Aorta (tissue), 5 donors: ENCODE measurements at regions not wholly inside any gene's neighbourhood (a gene's known extent, or its start where the extent isn't known, plus 50 kb on each side); places are given as distances from the start of the nearest gene placed in this dataset.
"Not testable (repeated sequence)": the region's sequence is repeated elsewhere in the genome, so short reads cannot be mapped to it uniquely, and the experiment has no call there.

ENCODE experiments used
- ATAC-seq: fragments of 200-7000 bp; cut with Tn5 transposase; one replicate; pipeline ENCODE4 v1.9.1; 2022; ENCODE audit warnings: moderate library complexity; ENCODE audit not compliant: low FRiP score
- DNase-seq, 2 donors: peaks; one replicate each; pipeline ENCODE4 v3.0.0-alpha.2; 2020
- H3K27ac ChIP-seq, 2 donors: one replicate each; pipeline ENCODE4 v1.5.1; 2013; ENCODE audit warnings: low read length in 2 of 2, mild to moderate bottlenecking in 2 of 2, moderate library complexity in 2 of 2, control low read depth in 1 of 2, inconsistent platforms in 1 of 2, low read depth in 1 of 2
- H3K27me3 ChIP-seq, 2 donors: one replicate each; pipeline ENCODE4 v1.6.1; 2013; ENCODE audit warnings: control low read depth in 1 of 2, low read length in 1 of 2, mild to moderate bottlenecking in 1 of 2, moderate library complexity in 1 of 2; ENCODE audit not compliant: insufficient read depth in 2 of 2, control insufficient read depth in 1 of 2
- H3K36me3 ChIP-seq, 2 donors: one replicate each; pipeline ENCODE4 v1.6.1; 2013; ENCODE audit warnings: control low read depth in 1 of 2, low read length in 1 of 2, mild to moderate bottlenecking in 1 of 2; ENCODE audit not compliant: insufficient read depth in 2 of 2, control insufficient read depth in 1 of 2
- H3K4me1 ChIP-seq, 2 donors: one replicate each; pipeline ENCODE4 v1.6.1; 2013; ENCODE audit warnings: low read length in 2 of 2, control low read depth in 1 of 2, mild to moderate bottlenecking in 1 of 2, moderate library complexity in 1 of 2; ENCODE audit not compliant: insufficient read depth in 2 of 2, control insufficient read depth in 1 of 2
- H3K4me3 ChIP-seq, 2 donors: one replicate each; pipeline ENCODE4 v1.5.1; 2013; ENCODE audit warnings: low read length in 2 of 2, control low read depth in 1 of 2, mild to moderate bottlenecking in 1 of 2
- H3K9me3 ChIP-seq: one replicate; pipeline ENCODE4 v1.6.1; 2013; ENCODE audit warnings: mild to moderate bottlenecking, low read length; ENCODE audit not compliant: control insufficient read depth
- WGBS, 2 donors: extraction: QIAGEN DNeasy Blood & Tissue Kit; methylation state at CpG; one replicate each; pipeline ENCODE4 v1.1.7; 2013; 5-methylcytosine and 5-hydroxymethylcytosine counted together
- intact Hi-C, 2 donors: fragments of 100-400 bp; cut with DNase I; formaldehyde crosslinking; loops; one replicate each; pipeline versions ENCODE4 v1.14.2 to v1.15.0; 2022
- donor health status: healthy with polysubstance abuse.
- donor health status: Bipolar disorder and iron deficiency.
- donor health status: DM: no; HTN: no; CAD: no.
- donor health status: DM: no; HTN: no; CAD: no.
- donor health status: DM: yes; HTN: yes; CAD: no.

DNA sequence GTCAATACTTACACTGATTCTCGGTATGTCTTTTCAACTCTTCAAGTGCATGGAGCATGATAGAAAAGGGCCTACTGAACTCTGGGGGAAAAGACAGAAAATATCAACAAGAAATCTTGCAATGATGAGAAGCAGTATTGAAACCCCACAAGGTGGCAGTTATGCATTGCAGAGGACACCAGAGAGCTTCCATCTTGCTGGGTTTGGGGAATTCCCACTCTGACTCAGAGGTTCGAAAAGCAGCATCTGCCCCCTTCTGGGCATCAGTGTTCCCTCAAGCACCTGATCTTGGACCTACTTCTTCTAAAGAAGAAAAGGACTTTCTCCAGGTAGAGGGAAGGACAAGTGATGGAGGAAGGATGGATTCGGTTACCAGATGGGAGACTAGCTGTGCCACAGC lies 147.5 kb upstream of the OSBPL11 start:
- intact Hi-C loops, result not testable (repeated sequence)

DNA sequence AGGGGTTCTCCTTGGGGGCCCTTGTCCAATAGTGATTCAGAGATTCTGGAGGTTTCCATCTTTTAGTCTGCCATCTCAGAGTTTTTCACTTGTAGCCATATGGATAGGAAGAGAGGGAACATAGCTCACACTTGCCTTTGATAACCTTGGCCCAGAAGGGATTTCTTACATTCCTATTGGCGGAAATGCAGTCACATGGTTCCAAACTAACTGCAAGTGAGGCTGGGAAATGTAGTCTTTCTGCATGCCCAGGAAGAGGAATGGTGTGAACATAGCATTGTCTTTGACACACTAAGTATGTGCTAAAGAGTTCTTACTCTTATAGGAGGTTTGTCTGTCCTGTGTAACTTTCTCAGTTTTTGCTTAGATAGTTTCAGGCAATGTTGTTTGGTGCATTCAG lies 161.8 kb upstream of the OSBPL11 start:
- H3K27me3 ChIP-seq, H3K4me3 ChIP-seq, intact Hi-C loops, H3K36me3 ChIP-seq, H3K4me1 ChIP-seq, H3K27ac ChIP-seq, H3K9me3 ChIP-seq, ATAC-seq, DNase-seq: not testable (repeated sequence)
- WGBS, 2 donors, result 78% methylated on average over 1 of the region's 1 CpG

More for the DNA sequence above, 147.5 kb upstream of the OSBPL11 start:
- not testable (repeated sequence) for H3K4me3 ChIP-seq, ATAC-seq, DNase-seq, H3K36me3 ChIP-seq, H3K9me3 ChIP-seq, H3K27me3 ChIP-seq, H3K4me1 ChIP-seq, H3K27ac ChIP-seq
- WGBS, 2 donors, result 68% methylated on average over 2 of the region's 3 CpGs

DNA sequence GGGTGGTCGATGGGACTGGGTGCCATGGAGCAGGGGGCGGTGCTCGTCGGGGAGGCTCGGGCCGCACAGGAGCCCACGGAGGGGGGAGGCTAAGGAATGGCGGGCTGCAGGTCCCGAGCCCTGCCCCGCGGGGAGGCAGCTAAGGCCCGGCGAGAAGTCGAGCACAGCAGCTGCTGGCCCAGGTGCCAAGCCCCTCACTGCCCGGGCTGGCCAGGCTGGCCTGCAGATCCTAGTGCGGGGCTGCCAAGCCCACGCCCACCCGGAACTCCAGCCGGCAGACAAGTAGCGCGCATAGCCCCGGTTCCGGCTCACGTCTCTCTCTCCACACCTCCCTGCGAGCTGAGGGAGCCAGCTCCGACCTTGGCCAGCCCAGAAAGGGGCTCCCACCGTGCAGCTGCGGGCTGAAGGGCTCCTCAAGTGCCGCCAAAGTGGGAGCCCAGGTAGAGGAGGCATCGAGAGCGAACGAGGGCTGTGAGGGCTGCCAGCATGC lies 163.4 kb upstream of the OSBPL11 start:
- H3K9me3 ChIP-seq, intact Hi-C loops, H3K4me1 ChIP-seq, DNase-seq, ATAC-seq, H3K4me3 ChIP-seq, H3K27ac ChIP-seq, H3K36me3 ChIP-seq, H3K27me3 ChIP-seq: not testable (repeated sequence)
- 89 to 90% methylated on average over 26 to 32 of the region's 32 CpGs for WGBS, 2 donors

DNA sequence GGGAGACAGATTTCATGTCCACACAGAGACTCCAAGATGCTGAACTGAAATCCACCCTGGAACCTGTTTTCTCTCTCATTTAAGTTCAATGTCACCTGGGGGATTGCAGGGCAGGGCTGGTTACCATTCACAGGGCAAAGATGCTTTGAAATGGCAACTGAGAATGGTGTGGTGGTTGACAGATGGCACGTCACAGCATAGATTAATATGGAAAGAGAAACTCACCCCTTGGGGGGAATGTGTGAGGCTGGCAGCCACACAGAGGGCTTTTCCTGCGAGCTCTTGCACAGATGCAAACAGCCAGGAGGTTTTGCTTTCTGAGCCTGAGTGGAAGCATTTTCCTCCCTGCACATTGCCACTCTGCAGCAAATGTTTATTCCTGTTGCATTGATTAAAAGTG lies 167.3 kb upstream of the OSBPL11 start:
- intact Hi-C loops, DNase-seq, H3K4me1 ChIP-seq, H3K27me3 ChIP-seq, ATAC-seq, H3K9me3 ChIP-seq, H3K4me3 ChIP-seq, H3K36me3 ChIP-seq, H3K27ac ChIP-seq: not testable (repeated sequence)
- WGBS, 2 donors, result 62 to 63% methylated on average over 2 of the region's 2 CpGs

DNA sequence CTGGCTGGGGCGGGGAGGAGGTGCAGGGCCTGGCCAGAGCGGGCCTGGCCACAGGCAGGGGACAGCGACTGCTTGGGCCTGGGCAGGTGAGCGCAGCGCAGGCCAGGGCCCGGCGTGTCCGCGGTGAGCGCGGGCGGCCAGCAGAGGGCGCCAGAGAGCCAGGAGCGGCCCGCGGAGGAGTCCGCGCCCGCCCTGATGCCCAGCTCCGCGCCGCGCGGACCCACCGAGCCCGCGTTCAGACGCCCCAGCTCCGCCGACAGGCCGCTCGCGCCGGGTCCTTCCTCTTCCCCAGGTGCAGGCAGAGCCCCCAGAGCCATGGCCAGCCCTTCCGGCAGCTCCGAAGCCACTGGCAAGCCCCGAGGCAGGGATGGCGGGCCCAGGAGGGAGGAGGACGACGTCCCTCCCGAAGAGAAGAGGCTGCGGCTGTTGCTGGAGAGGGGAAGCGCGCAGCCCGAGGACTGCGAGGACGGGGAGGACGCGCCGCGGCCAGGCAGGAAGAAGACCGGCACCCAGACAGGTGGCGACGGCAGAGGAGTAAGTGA lies 171.1 kb upstream of the OSBPL11 start:
- H3K27me3 ChIP-seq, H3K4me1 ChIP-seq, H3K36me3 ChIP-seq, ATAC-seq, H3K27ac ChIP-seq, intact Hi-C loops, H3K9me3 ChIP-seq: not testable (repeated sequence)
- H3K4me3 ChIP-seq, result peak overlapping the region in 1 of 2 donors; percentile 11
- 0 to 1% methylated on average over 12 to 49 of the region's 54 CpGs for WGBS, 2 donors
- peak; percentile 48 to 87 for DNase-seq

DNA sequence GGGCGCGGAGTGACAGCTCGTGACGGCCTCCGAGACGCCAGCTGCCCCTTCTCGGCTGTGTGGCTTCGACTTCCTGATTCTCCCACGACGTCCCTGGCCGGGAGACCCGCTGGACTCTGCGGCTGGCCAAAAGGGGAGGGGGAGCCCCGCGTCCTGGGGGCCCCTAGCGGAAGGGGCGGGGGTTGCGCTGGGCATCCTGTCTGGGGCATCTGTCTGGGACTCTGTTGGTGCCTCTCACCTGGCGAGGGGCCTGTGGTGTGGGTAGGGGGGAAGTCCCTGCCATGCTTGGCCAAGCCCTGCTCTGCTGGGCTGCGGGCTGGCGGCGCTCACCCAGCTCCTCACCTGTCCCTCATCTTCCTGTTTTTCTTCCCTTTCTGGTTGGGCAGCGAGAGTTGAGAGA lies 171.6 kb upstream of the OSBPL11 start:
- H3K4me3 ChIP-seq, H3K27ac ChIP-seq, ATAC-seq, H3K27me3 ChIP-seq, H3K36me3 ChIP-seq, DNase-seq, intact Hi-C loops, H3K4me1 ChIP-seq, H3K9me3 ChIP-seq: not testable (repeated sequence)
- WGBS, 2 donors, result 16 to 22% methylated on average over 12 to 23 of the region's 23 CpGs

DNA sequence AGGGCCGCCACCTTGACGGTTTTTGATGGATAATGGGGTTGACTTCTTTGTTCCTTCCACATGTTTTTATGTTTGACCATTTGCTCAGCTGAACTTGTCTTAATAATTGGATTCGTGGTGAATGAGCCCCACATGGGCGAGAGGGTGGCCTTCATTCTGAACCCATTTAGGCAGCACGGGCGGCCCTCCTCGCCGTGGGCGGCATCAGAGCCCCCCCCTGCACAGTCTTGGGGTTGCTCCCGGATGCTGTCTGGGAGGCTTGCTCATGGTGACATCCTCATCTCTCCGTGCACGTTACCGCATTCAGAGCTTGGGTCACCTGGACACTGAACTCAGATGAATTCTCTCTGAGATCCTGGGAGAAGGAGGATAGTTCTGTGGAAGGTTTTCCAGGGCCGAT lies 172.3 kb upstream of the OSBPL11 start:
- WGBS, 2 donors, result 95 to 97% methylated on average over 14 of the region's 14 CpGs
- Histone ChIP-seq H3K36me3 (no peaks in the 10 kb centered on the region), H3K27me3 (no peaks in the 10 kb centered on the region), H3K9me3 (no peaks in the 10 kb centered on the region), H3K4me1 (no peaks in the 10 kb centered on the region), H3K4me3 (no peak overlapping the region), H3K27ac (no peak overlapping the region)
- DNase-seq (no peak), ATAC-seq (no peak)
- intact Hi-C loops, result no loop called here

DNA sequence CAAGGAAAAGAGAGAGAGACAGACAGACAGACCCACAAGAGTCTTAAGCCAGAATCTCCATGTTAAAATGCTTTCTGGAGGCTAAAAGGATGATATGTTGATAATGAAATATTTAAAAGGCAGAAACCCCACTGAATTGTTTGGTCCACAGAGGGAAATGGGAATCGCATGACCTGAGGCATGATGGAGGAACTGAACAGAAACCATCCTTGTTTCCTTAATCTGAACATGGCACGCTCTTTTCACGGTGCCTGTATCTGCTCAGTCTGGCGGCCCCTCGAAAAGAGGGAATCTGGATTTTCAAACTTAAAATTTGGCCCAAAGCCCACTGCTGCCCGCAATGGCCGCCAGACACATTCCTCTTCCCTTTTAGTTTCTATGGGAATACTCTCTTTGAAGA lies 173.5 kb upstream of the OSBPL11 start:
- DNase-seq, H3K4me3 ChIP-seq, ATAC-seq, H3K27me3 ChIP-seq, H3K9me3 ChIP-seq, intact Hi-C loops, H3K4me1 ChIP-seq, H3K36me3 ChIP-seq, H3K27ac ChIP-seq: not testable (repeated sequence)
- 49 to 51% methylated on average over 7 of the region's 7 CpGs for WGBS, 2 donors

DNA sequence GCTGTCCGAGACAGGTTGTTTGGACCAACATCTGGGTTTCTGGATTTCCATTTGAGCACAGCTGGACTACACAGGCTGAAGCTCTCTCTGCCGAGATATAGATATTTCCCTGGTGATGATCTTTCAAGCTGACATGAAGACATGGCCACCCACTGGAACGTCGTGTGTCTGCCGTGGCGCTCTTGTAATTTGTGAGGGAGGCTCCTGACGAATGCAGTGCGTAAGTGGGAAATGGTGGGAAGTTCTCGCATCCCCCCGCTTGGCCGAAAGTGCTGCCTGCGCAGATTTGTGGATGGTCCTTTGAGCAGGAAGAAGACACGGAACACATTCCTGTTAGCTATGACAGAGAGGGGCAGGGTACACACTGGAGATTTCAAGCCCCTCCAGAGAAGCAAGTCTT lies 176.2 kb upstream of the OSBPL11 start:
- DNase-seq, H3K36me3 ChIP-seq, H3K4me1 ChIP-seq, intact Hi-C loops, H3K4me3 ChIP-seq, H3K27ac ChIP-seq, H3K27me3 ChIP-seq, ATAC-seq, H3K9me3 ChIP-seq: not testable (repeated sequence)
- 71 to 79% methylated on average over 13 of the region's 13 CpGs for WGBS, 2 donors
